Skeletal muscle cell (primary cell): ENCODE measurements at regions not wholly inside any gene's neighbourhood (a gene's known extent, or its start where the extent isn't known, plus 50 kb on each side); places are given as distances from the start of the nearest gene placed in this dataset.
"Not testable (repeated sequence)": the region's sequence is repeated elsewhere in the genome, so short reads cannot be mapped to it uniquely, and the experiment has no call there.

Experiments used
- DNase-seq: peaks from one replicate; pipeline ENCODE4 v3.0.0-alpha.2; 2010; ENCODE audit warnings: low read depth
- H3K4me3 ChIP-seq: 2 replicates; pipeline ENCODE4 v1.5.1; 2011; ENCODE audit warnings: low read depth, mild to moderate bottlenecking, control low read depth, low read length, moderate library complexity

GRCh38 chr10:106025208-106025811 is 1139.2 kb downstream of the SORCS1 start:
- no peak for DNase-seq
- no peak overlapping the region for H3K4me3 ChIP-seq

DNA sequence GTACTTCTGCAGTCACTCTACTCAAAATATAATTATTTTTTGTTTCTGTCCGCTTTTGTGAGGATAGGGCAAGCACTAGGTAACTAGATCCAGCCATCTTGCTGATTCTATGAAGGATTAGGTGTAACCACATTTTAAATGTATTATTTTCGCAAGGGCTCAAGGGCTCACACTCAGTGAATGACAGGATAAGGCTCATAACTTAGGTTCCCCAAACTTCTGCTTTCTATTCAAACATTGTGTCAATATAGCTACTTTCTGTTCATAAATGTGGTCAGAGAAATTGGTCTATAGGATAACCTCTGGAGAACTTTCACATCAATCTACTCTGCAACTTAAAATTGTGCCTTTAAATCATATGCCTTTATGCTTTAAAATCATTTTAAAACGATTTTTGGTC is 1141.2 kb downstream of the SORCS1 start:
- DNase-seq = no peak
- H3K4me3 ChIP-seq = no peak overlapping the region

DNA sequence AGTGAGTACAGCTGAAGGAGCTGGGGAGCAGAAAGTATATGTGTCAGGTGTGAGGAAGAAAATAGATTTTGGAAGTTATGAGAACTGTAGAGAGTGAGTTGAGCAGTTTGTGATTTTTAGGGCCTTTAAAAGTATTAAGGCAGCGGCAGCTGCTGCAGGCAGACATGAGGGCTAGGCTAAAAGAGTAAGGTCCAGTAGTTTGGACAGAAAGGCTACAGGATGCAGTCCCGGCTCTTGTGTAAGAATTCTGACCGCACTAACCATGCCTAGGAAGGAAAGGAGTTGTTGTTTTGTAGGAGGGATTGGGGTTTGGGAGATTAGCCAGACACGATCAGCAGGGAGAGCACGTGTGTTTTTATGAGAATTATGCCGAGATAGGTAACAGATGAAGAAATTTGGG is 1144.9 kb downstream of the SORCS1 start:
- H3K4me3 ChIP-seq, DNase-seq: not testable (repeated sequence)

GRCh38 chr10:106015369-106016199 is 1148.9 kb downstream of the SORCS1 start:
- DNase-seq, H3K4me3 ChIP-seq: not testable (repeated sequence)

DNA sequence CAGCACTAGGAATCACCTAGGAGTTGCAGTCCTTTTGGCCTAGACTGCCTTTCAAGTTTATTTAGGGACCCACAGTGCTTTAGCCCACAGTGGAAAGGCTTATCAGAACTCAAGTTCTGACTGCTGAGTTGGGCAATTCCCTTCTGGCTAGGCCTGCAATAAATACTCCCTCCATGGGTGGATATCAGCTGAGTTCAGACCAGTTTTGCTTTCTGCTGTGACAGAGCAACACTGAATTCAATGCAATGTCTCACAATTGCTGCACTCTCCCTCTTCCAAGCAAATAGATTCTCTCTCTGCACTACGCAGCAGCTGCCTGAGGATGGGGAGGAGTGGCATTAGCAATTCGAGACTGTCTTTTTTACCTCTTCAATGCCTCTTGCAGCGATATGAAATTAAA is 1153.3 kb downstream of the SORCS1 start:
- DNase-seq = no peak

GRCh38 chr10:106000721-106001120 is 1163.8 kb downstream of the SORCS1 start:
- no peak overlapping the region for H3K4me3 ChIP-seq
- DNase-seq = no peak

More for the DNA sequence above, 1153.3 kb downstream of the SORCS1 start:
- H3K4me3 ChIP-seq = no peak overlapping the region

- no peak for DNase-seq
- no peak overlapping the region for H3K4me3 ChIP-seq
These were observed 1170.9 kb downstream of the SORCS1 start for GRCh38 chr10:105993609-105994008.

GRCh38 chr10:105992928-105993327 is 1171.6 kb downstream of the SORCS1 start:
- no peak for DNase-seq
- H3K4me3 ChIP-seq = no peak overlapping the region

DNA sequence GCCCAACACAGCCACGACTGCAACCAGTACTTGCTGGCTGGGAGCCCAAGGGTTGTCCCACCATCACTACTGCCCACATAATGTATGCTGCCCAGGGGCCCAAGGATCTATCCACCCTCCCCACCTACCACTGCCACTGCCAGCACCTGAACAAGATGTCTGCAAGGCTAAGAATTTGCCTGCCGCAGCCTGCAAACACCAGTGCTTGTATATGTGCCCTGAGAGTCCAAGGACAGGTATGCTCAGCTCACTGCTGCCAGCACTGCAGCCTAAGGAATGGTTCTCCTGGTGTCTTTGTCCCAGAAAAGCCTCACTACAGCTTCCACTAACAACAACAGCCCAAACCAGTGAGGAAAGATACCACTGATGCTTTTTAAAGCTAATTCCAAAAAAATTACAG is 1174.0 kb downstream of the SORCS1 start:
- DNase-seq = no peak
- no peak overlapping the region for H3K4me3 ChIP-seq

- no peak for DNase-seq
- no peak overlapping the region for H3K4me3 ChIP-seq
These were observed 1174.5 kb downstream of the SORCS1 start for GRCh38 chr10:105989995-105990394.

GRCh38 chr10:105988848-105989247 is 1175.7 kb downstream of the SORCS1 start:
- no peak for DNase-seq
- H3K4me3 ChIP-seq = no peak overlapping the region

DNA sequence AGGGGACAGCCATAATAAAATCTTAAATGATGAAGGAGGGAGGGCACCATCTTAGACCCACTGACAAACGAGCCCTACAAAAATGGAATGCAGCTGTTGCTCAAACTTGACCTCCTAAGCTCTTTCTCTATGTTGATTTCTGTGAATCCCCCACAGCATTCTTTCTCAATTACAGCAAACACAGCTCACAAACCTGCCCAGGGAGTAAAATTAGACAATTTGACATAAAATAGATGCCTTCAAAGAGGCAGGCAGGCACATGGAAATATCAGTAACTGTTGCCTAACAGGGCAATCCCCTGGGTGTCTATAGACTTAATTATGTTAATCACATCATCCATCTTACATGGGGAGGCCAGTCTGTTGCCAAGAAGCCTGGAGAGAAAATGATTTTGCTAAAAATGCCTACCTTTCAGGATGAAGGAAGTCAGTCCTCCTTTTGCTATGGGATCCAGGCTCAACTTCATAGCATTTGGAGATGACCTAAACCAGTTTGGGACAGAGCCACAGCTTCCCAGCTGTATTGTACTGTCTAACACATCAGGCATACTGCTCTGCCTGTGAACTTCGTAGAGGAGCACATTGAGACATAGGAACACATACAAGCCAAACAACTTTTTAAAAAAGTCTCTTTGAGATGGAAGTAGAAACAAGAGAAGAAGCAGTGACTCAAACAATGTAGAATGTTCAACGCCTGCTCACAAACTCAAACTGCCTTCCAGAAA is 1177.4 kb downstream of the SORCS1 start:
- H3K4me3 ChIP-seq = no peak overlapping the region
- DNase-seq = no peak

- DNase-seq = no peak
- H3K4me3 ChIP-seq = no peak overlapping the region
These were observed 1178.0 kb downstream of the SORCS1 start for GRCh38 chr10:105986486-105986885.

GRCh38 chr10:105982735-105983134 is 1181.8 kb downstream of the SORCS1 start:
- DNase-seq = no peak

DNA sequence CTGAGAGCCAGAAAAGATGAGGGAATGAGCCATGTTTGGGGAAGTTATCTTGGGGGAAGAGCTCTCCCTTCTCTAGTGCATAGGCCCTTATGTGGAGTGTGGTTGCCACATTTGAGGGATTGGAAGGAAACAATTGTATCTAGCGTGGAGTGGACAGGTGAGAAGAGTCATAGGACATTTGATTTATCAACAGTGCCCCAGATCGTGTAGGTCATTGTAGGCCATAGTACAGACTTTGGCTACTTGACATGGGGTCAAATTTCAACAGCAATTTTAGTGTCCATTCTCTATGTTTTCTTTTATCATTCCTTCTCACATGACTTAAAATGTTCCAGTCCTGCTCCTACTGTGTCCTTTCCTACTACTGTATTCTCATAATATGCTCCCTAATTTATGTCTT is 1182.8 kb downstream of the SORCS1 start:
- H3K4me3 ChIP-seq = no peak overlapping the region
- DNase-seq = no peak

More at GRCh38 chr10:105982735-105983134, 1181.8 kb downstream of the SORCS1 start:
- no peak overlapping the region for H3K4me3 ChIP-seq

GRCh38 chr10:105974803-105975456 is 1189.6 kb downstream of the SORCS1 start:
- no peak for DNase-seq
- peak overlapping the region; percentile 23 for H3K4me3 ChIP-seq

- H3K4me3 ChIP-seq = no peak overlapping the region
- no peak for DNase-seq
These were observed 1190.6 kb downstream of the SORCS1 start for GRCh38 chr10:105973902-105974301.

DNA sequence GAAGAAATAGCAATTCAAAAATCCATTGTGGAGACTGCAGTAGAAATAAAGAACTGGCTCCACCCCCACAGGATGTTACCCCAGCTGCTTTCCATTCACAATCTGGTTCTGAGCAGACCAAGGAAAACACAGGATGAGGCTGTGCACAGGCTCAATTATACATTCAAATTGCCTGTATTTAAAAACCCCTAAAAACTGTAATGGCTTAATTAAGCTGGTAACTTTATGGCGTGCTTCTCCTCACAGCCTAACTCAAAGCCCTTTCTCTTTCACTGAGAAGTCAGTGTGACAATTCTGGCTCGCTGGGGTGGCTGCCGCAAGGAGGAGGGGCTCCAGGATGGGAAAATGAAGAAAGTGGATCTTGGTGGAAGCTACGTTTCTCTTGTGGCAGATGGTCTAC is 1191.1 kb downstream of the SORCS1 start:
- no peak for DNase-seq
- H3K4me3 ChIP-seq = peak overlapping the region; percentile 3

GRCh38 chr10:105971460-105971859 is 1193.0 kb downstream of the SORCS1 start:
- H3K4me3 ChIP-seq = no peak overlapping the region
- no peak for DNase-seq

- H3K4me3 ChIP-seq = no peak overlapping the region
- no peak for DNase-seq
These were observed 1194.6 kb downstream of the SORCS1 start for GRCh38 chr10:105969884-105970377.
